ENCODE measurements at regions not wholly inside any gene's neighbourhood (a gene's known extent, or its start where the extent isn't known, plus 50 kb on each side); places are given as distances from the start of the nearest gene placed in this dataset.

- TF ChIP-seq, protein P1, sequence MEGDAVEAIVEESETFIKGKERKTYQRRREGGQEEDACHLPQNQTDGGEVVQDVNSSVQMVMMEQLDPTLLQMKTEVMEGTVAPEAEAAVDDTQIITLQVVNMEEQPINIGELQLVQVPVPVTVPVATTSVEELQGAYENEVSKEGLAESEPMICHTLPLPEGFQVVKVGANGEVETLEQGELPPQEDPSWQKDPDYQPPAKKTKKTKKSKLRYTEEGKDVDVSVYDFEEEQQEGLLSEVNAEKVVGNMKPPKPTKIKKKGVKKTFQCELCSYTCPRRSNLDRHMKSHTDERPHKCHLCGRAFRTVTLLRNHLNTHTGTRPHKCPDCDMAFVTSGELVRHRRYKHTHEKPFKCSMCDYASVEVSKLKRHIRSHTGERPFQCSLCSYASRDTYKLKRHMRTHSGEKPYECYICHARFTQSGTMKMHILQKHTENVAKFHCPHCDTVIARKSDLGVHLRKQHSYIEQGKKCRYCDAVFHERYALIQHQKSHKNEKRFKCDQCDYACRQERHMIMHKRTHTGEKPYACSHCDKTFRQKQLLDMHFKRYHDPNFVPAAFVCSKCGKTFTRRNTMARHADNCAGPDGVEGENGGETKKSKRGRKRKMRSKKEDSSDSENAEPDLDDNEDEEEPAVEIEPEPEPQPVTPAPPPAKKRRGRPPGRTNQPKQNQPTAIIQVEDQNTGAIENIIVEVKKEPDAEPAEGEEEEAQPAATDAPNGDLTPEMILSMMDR (IDR thresholded peaks at IDR 0.05; ENCODE audit: low read depth, low read length): no peak
- TF ChIP-seq POLR2A (IDR thresholded peaks at IDR 0.05; ENCODE audit: extremely low read depth, insufficient read length) (no peak), MYC (IDR thresholded peaks at IDR 0.05; ENCODE audit: low read depth, low read length) (no peak)
- TF ChIP-seq, protein P2, sequence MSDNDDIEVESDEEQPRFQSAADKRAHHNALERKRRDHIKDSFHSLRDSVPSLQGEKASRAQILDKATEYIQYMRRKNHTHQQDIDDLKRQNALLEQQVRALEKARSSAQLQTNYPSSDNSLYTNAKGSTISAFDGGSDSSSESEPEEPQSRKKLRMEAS (IDR thresholded peaks at IDR 0.05; ENCODE audit: low read depth, low read length): no peak
These were observed 150.9 kb downstream of the CRYBB2 start for GRCh38 chr22:25370322-25370721.
